Osteocyte (in vitro differentiated cells): ENCODE measurements at regions not wholly inside any gene's neighbourhood (a gene's known extent, or its start where the extent isn't known, plus 50 kb on each side); places are given as distances from the start of the nearest gene placed in this dataset.

Experiments used
- DNase-seq: peaks from one replicate; pipeline ENCODE4 v3.0.0; 2021; ENCODE audit warnings: mixed read lengths; ENCODE audit not compliant: unreplicated experiment; ENCODE audit errors: extremely low spot score
- H3K27ac Mint-ChIP-seq: one replicate; pipeline ENCODE4 v1.8.0; 2021; ENCODE audit warnings: mild to moderate bottlenecking, mixed read lengths; ENCODE audit not compliant: unreplicated experiment
- H3K27me3 Mint-ChIP-seq: one replicate; pipeline ENCODE4 v1.8.0; 2021; ENCODE audit warnings: mixed read lengths; ENCODE audit not compliant: unreplicated experiment
- H3K36me3 Mint-ChIP-seq: one replicate; pipeline ENCODE4 v1.8.0; 2021; ENCODE audit warnings: mixed read lengths; ENCODE audit not compliant: unreplicated experiment
- H3K4me1 Mint-ChIP-seq: one replicate; pipeline ENCODE4 v1.8.0; 2021; ENCODE audit warnings: mixed read lengths; ENCODE audit not compliant: unreplicated experiment
- H3K4me3 Mint-ChIP-seq: one replicate; pipeline ENCODE4 v1.8.0; 2021; ENCODE audit warnings: mild to moderate bottlenecking, moderate library complexity, mixed read lengths; ENCODE audit not compliant: unreplicated experiment
- H3K9me3 Mint-ChIP-seq: one replicate; pipeline ENCODE4 v1.8.0; 2021; ENCODE audit warnings: mixed read lengths; ENCODE audit not compliant: unreplicated experiment
- CTCF ChIP-seq: fragments of 200-600 bp; sonication (generic); IDR thresholded peaks from 2 replicates; pipeline ENCODE4 v1.5.0; 2021; ENCODE audit warnings: antibody characterized with exemption, mild to moderate bottlenecking, moderate library complexity

GRCh38 chr10:89879121-89879520 is 177.7 kb downstream of the KIF20B start:
- Mint-ChIP-seq H3K27me3 (peaks cover 24% of the 10 kb centered on the region), H3K4me1 (no peaks in the 10 kb centered on the region), H3K4me3 (no peak overlapping the region), H3K36me3 (no peaks in the 10 kb centered on the region), H3K27ac (no peak overlapping the region), H3K9me3 (peaks cover 19% of the 10 kb centered on the region)
- no peak for DNase-seq
- TF ChIP-seq CTCF, result no peak

- Mint-ChIP-seq H3K27ac (no peak overlapping the region), H3K9me3 (peaks cover 3% of the 10 kb centered on the region), H3K27me3 (peaks cover 19% of the 10 kb centered on the region), H3K36me3 (no peaks in the 10 kb centered on the region), H3K4me1 (no peaks in the 10 kb centered on the region), H3K4me3 (no peak overlapping the region)
- no peak for DNase-seq
- TF ChIP-seq CTCF, result no peak
Observed at GRCh38 chr10:89887406-89887805, 186.0 kb downstream of the KIF20B start.

GRCh38 chr10:89887830-89888229 is 186.4 kb downstream of the KIF20B start:
- H3K27me3 Mint-ChIP-seq, result peaks cover 16% of the 10 kb centered on the region
- H3K4me3 Mint-ChIP-seq, result no peak overlapping the region
- no peak for DNase-seq
- H3K36me3 Mint-ChIP-seq, result no peaks in the 10 kb centered on the region
- H3K9me3 Mint-ChIP-seq, result no peaks in the 10 kb centered on the region
- H3K4me1 Mint-ChIP-seq, result no peaks in the 10 kb centered on the region
- TF ChIP-seq CTCF, result no peak
- no peak overlapping the region for H3K27ac Mint-ChIP-seq

GRCh38 chr10:89888321-89889070 is 187.1 kb downstream of the KIF20B start:
- no peaks in the 10 kb centered on the region for H3K4me1 Mint-ChIP-seq
- TF ChIP-seq CTCF, result no peak
- H3K4me3 Mint-ChIP-seq, result no peak overlapping the region
- no peaks in the 10 kb centered on the region for H3K9me3 Mint-ChIP-seq
- no peak overlapping the region for H3K27ac Mint-ChIP-seq
- H3K27me3 Mint-ChIP-seq, result peaks cover 16% of the 10 kb centered on the region
- H3K36me3 Mint-ChIP-seq, result no peaks in the 10 kb centered on the region
- DNase-seq, result no peak

- no peak for TF ChIP-seq CTCF
- Mint-ChIP-seq H3K36me3 (no peaks in the 10 kb centered on the region), H3K27me3 (peaks cover 21% of the 10 kb centered on the region), H3K4me3 (no peak overlapping the region), H3K4me1 (no peaks in the 10 kb centered on the region), H3K9me3 (no peaks in the 10 kb centered on the region), H3K27ac (no peak overlapping the region)
- no peak for DNase-seq
Observed at GRCh38 chr10:89889606-89890005, 188.2 kb downstream of the KIF20B start.
